OCI-LY3 (cell line): ENCODE measurements at regions not wholly inside any gene's neighbourhood (a gene's known extent, or its start where the extent isn't known, plus 50 kb on each side); places are given as distances from the start of the nearest gene placed in this dataset.

ENCODE experiments used
- H2AFZ ChIP-seq: fragments of 200-600, 300-600 bp; shearing (Covaris generic); 2 replicates; pipeline ENCODE4 v1.6.0; 2014; ENCODE audit warnings: antibody characterized with exemption, low read depth, low read length
- H3K27ac ChIP-seq: fragments of 200-600, 300-600 bp; sonication (generic); 2 replicates; pipeline ENCODE4 v1.5.1; 2014; ENCODE audit warnings: mild to moderate bottlenecking, low read length, moderate library complexity, mixed read lengths
- H3K27me3 ChIP-seq: fragments of 200-600, 300-600 bp; sonication (generic); 2 replicates; pipeline ENCODE4 v1.6.1; 2014; ENCODE audit warnings: low read depth, low read length, mixed read lengths
- H3K36me3 ChIP-seq: fragments of 200-600, 300-600 bp; sonication (generic); replicated peaks from 2 replicates; pipeline ENCODE3; 2014; ENCODE audit warnings: low read depth, low read length, mixed read lengths
- H3K4me1 ChIP-seq: fragments of 300-600, 200-600 bp; sonication (generic); 2 replicates; pipeline ENCODE4 v1.6.1; 2014; ENCODE audit warnings: low read length, mixed read lengths
- H3K4me2 ChIP-seq: fragments of 200-600, 300-600 bp; sonication (generic); 2 replicates; pipeline ENCODE4 v1.6.1; 2014; ENCODE audit warnings: low read length, mixed read lengths
- H3K4me3 ChIP-seq: fragments of 300-600, 200-600 bp; sonication (generic); 2 replicates; pipeline ENCODE4 v1.5.1; 2014; ENCODE audit warnings: antibody characterized with exemption, mild to moderate bottlenecking, low read length, moderate library complexity
- H3K79me2 ChIP-seq: fragments of 300-600, 200-600 bp; shearing (Covaris generic); 2 replicates; pipeline ENCODE4 v1.6.1; 2014; ENCODE audit warnings: mild to moderate bottlenecking, low read length, mixed read lengths
- H3K9ac ChIP-seq: fragments of 300-600, 200-600 bp; shearing (Covaris generic); 2 replicates; pipeline ENCODE4 v1.6.0; 2014; ENCODE audit warnings: mild to moderate bottlenecking, low read length, moderate library complexity
- H3K9me3 ChIP-seq: fragments of 200-600, 300-600 bp; shearing (Covaris generic); 2 replicates; pipeline ENCODE4 v1.6.1; 2014; ENCODE audit warnings: low read length, mixed read lengths; ENCODE audit not compliant: insufficient read depth
- H4K20me1 ChIP-seq: fragments of 200-600, 300-600 bp; sonication (generic); 2 replicates; pipeline ENCODE4 v1.6.1; 2016; ENCODE audit warnings: low read length, mixed read lengths; ENCODE audit not compliant: insufficient read depth
- EZH2phosphoT487 ChIP-seq: fragments of 200-600 bp; shearing (Covaris generic); IDR thresholded peaks from 2 replicates; pipeline ENCODE4 v1.6.1; 2018; ENCODE audit warnings: antibody characterized with exemption, mixed run types, low read depth
- TF ChIP-seq, protein P1 (sequence below): fragments of 200-600, 300-600 bp; sonication (generic); IDR thresholded peaks from 2 replicates; pipeline ENCODE4 v1.5.1; 2014; ENCODE audit warnings: antibody characterized with exemption, low read length, low read depth

GRCh38 chr12:97005174-97005573 is 98.1 kb downstream of the NEDD1 start:
- Histone ChIP-seq H4K20me1 (no peaks in the 10 kb centered on the region), H3K4me1 (no peaks in the 10 kb centered on the region; the same call in 1 of the 2 replicates), H3K27ac (no peak overlapping the region), H3K36me3 (no peaks in the 10 kb centered on the region), H3K4me2 (no peak overlapping the region), H3K4me3 (no peak overlapping the region), H3K27me3 (0 out of 2 replicates have a peak, but pooled peaks cover 7% of the 10 kb centered on the region), H3K79me2 (no peaks in the 10 kb centered on the region), H3K9ac (no peak overlapping the region), H3K9me3 (no peaks in the 10 kb centered on the region), H2AFZ (no peak overlapping the region)
- TF ChIP-seq, protein P1, sequence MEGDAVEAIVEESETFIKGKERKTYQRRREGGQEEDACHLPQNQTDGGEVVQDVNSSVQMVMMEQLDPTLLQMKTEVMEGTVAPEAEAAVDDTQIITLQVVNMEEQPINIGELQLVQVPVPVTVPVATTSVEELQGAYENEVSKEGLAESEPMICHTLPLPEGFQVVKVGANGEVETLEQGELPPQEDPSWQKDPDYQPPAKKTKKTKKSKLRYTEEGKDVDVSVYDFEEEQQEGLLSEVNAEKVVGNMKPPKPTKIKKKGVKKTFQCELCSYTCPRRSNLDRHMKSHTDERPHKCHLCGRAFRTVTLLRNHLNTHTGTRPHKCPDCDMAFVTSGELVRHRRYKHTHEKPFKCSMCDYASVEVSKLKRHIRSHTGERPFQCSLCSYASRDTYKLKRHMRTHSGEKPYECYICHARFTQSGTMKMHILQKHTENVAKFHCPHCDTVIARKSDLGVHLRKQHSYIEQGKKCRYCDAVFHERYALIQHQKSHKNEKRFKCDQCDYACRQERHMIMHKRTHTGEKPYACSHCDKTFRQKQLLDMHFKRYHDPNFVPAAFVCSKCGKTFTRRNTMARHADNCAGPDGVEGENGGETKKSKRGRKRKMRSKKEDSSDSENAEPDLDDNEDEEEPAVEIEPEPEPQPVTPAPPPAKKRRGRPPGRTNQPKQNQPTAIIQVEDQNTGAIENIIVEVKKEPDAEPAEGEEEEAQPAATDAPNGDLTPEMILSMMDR, result no peak
- TF ChIP-seq EZH2phosphoT487, result no peak

- TF ChIP-seq, protein P1, result no peak
- TF ChIP-seq EZH2phosphoT487, result no peak
- H4K20me1 ChIP-seq, result no peaks in the 10 kb centered on the region
- H3K27me3 ChIP-seq, result 0 out of 2 replicates have a peak, but pooled peaks cover 7% of the 10 kb centered on the region
- no peak overlapping the region for H3K4me2 ChIP-seq
- H3K27ac ChIP-seq, result no peak overlapping the region
- H3K79me2 ChIP-seq, result no peaks in the 10 kb centered on the region
- H3K4me3 ChIP-seq, result no peak overlapping the region
- no peaks in the 10 kb centered on the region for H3K36me3 ChIP-seq
- H3K9me3 ChIP-seq, result no peaks in the 10 kb centered on the region
- no peak overlapping the region for H3K9ac ChIP-seq
- no peak overlapping the region for H2AFZ ChIP-seq
- H3K4me1 ChIP-seq, result no peaks in the 10 kb centered on the region; the same call in 1 of the 2 replicates
These were observed 98.6 kb downstream of the NEDD1 start for GRCh38 chr12:97005646-97006045.

DNA sequence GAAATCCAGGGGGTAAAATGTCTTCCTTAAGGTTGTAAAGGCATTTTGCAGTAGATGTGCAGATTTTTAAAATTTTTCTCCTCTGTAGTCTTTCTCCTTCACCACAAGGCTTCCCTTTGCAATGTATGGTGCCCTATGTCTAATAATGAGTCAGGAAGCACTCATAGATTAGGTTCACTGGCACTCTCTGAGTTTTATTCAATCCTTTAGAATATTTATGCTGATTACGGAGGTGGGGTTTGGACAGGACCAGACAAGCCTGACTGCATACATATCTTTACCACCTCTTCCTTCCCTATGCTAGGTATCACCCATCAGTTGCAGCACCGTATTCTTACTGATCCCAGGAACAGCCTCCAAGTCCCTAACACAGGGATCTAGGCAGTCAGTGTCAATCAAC is 99.5 kb downstream of the NEDD1 start:
- Histone ChIP-seq H3K4me1 (no peaks in the 10 kb centered on the region; the same call in 1 of the 2 replicates), H3K36me3 (no peaks in the 10 kb centered on the region), H4K20me1 (no peaks in the 10 kb centered on the region), H2AFZ (no peak overlapping the region), H3K9me3 (no peaks in the 10 kb centered on the region), H3K4me3 (no peak overlapping the region), H3K27ac (no peak overlapping the region), H3K9ac (no peak overlapping the region), H3K27me3 (0 out of 2 replicates have a peak, but pooled peaks cover 7% of the 10 kb centered on the region), H3K79me2 (no peaks in the 10 kb centered on the region), H3K4me2 (no peak overlapping the region)
- TF ChIP-seq EZH2phosphoT487, result no peak
- TF ChIP-seq, protein P1, result no peak

- no peaks in the 10 kb centered on the region for H3K4me1 ChIP-seq
- no peak overlapping the region for H3K4me3 ChIP-seq
- H4K20me1 ChIP-seq, result no peaks in the 10 kb centered on the region
- H3K27ac ChIP-seq, result no peak overlapping the region
- no peaks in the 10 kb centered on the region for H3K79me2 ChIP-seq
- H3K36me3 ChIP-seq, result no peaks in the 10 kb centered on the region
- no peak overlapping the region for H2AFZ ChIP-seq
- no peak overlapping the region for H3K4me2 ChIP-seq
- no peak overlapping the region for H3K9ac ChIP-seq
- H3K9me3 ChIP-seq, result no peaks in the 10 kb centered on the region
- H3K27me3 ChIP-seq, result no peaks in the 10 kb centered on the region
- TF ChIP-seq EZH2phosphoT487, result no peak
- TF ChIP-seq, protein P1, result no peak
These were observed 109.1 kb downstream of the NEDD1 start for GRCh38 chr12:97016163-97016562.
